GM12873 (cell line): ENCODE measurements at regions not wholly inside any gene's neighbourhood (a gene's known extent, or its start where the extent isn't known, plus 50 kb on each side); places are given as distances from the start of the nearest gene placed in this dataset.

Experiments
- CTCF ChIP-seq: IDR thresholded peaks from 2 replicates; pipeline ENCODE4 v1.5.1; 2012; ENCODE audit warnings: low read depth, mild to moderate bottlenecking, moderate library complexity, low read length, control low read depth; ENCODE audit not compliant: insufficient read depth; ENCODE audit errors: missing control alignments

- TF ChIP-seq CTCF, result no peak
Measured at GRCh38 chr2:226334981-226335720, 464.5 kb downstream of the IRS1 start.

GRCh38 chr2:226333388-226333787, 466.2 kb downstream of the IRS1 start:
- TF ChIP-seq CTCF, result no peak

GRCh38 chr2:226330206-226330605, 469.4 kb downstream of the IRS1 start:
- TF ChIP-seq CTCF, result no peak

- no peak for TF ChIP-seq CTCF
Measured at GRCh38 chr2:226329180-226329579, 470.4 kb downstream of the IRS1 start.

GRCh38 chr2:226327830-226328229, 471.8 kb downstream of the IRS1 start:
- no peak for TF ChIP-seq CTCF

GRCh38 chr2:226325526-226325925, 474.1 kb downstream of the IRS1 start:
- no peak for TF ChIP-seq CTCF

GRCh38 chr2:226320076-226320948, 479.3 kb downstream of the IRS1 start:
- TF ChIP-seq CTCF, result no peak
